Breast epithelium (tissue), 3 donors: ENCODE measurements at regions not wholly inside any gene's neighbourhood (a gene's known extent, or its start where the extent isn't known, plus 50 kb on each side); places are given as distances from the start of the nearest gene placed in this dataset.

Experiments
- POLR2A ChIP-seq: fragments of 450-650 bp; IDR thresholded peaks from one replicate; pipeline ENCODE4 v1.6.1; 2016; ENCODE audit warnings: antibody characterized with exemption, mild to moderate bottlenecking, moderate library complexity
- POLR2AphosphoS5 ChIP-seq, 3 donors: sonication (generic); formaldehyde crosslinking; IDR thresholded peaks; one replicate each; pipeline ENCODE4 v1.6.1; 2017; ENCODE audit warnings: antibody characterized with exemption in 3 of 3
- TF ChIP-seq, protein P1 (sequence below), 3 donors: fragments of 450-650 bp; IDR thresholded peaks; one replicate each; pipeline ENCODE4 v1.5.1; 2016 to 2017; ENCODE audit warnings: antibody characterized with exemption in 3 of 3, mild to moderate bottlenecking in 3 of 3, moderate library complexity in 3 of 3

- TF ChIP-seq, protein P1, sequence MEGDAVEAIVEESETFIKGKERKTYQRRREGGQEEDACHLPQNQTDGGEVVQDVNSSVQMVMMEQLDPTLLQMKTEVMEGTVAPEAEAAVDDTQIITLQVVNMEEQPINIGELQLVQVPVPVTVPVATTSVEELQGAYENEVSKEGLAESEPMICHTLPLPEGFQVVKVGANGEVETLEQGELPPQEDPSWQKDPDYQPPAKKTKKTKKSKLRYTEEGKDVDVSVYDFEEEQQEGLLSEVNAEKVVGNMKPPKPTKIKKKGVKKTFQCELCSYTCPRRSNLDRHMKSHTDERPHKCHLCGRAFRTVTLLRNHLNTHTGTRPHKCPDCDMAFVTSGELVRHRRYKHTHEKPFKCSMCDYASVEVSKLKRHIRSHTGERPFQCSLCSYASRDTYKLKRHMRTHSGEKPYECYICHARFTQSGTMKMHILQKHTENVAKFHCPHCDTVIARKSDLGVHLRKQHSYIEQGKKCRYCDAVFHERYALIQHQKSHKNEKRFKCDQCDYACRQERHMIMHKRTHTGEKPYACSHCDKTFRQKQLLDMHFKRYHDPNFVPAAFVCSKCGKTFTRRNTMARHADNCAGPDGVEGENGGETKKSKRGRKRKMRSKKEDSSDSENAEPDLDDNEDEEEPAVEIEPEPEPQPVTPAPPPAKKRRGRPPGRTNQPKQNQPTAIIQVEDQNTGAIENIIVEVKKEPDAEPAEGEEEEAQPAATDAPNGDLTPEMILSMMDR (IDR thresholded peaks at IDR 0.05), result no peak
- TF ChIP-seq POLR2AphosphoS5 (IDR thresholded peaks at IDR 0.05) (no peak), POLR2A (no peak)
These were observed 404.4 kb downstream of the BMP2 start for GRCh38 chr20:7171911-7172310.
